H54 (cell line): ENCODE measurements at regions not wholly inside any gene's neighbourhood (a gene's known extent, or its start where the extent isn't known, plus 50 kb on each side); places are given as distances from the start of the nearest gene placed in this dataset.

Experiments used
- DNase-seq: peaks from one replicate; pipeline ENCODE4 v3.0.0; 2011; ENCODE audit warnings: low spot score, mixed read lengths; ENCODE audit not compliant: insufficient read length
- FAIRE-seq: peaks from 3 replicates; lab custom pipeline; 2011; peaks lifted over from hg19 to GRCh38; lab: Jason Lieb, UNC
- POLR2A ChIP-seq: IDR thresholded peaks from 2 replicates; pipeline ENCODE4 v1.6.1; 2011; ENCODE audit warnings: low read depth, mild to moderate bottlenecking, low read length

- FAIRE-seq (no peak), DNase-seq (no peak)
- no peak for TF ChIP-seq POLR2A
These were observed 58.3 kb downstream of the CXCL12 start for GRCh38 chr10:44326474-44327030.

DNA sequence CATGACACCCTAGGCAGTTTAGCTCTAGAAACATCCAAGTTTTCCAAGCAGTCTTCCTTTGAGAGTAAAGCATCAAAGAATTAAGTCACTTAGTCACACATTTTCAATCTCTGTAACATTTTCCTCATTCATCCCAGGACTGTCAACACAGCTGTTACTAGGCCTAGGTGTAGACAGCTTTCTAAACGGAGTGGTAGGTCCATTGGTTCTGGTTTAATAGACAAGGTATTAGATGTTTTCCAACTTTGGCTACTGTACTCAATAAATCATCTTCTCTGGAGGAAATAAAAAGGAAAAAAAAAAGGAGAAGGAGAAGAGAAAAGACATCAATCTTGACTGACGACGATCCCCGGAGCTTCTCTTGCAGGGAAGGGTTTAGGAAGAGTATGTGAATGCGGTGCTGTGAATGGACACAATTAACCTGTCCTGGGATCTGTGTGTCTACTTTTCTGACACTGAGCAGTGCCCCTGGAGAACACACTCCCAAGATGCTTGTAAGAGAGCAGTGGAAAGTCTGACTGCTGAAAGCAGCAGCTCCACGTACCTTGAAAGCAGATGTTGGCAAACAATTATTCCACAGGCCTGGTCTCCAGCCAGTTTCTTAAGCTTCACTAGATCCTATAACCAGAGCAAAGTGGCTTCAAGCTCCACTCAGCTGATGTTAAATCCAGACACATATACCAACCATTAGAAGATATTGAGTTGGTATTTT lies 59.1 kb downstream of the CXCL12 start:
- no peak for FAIRE-seq
- no peak for DNase-seq
- no peak for TF ChIP-seq POLR2A

- no peak for TF ChIP-seq POLR2A
- DNase-seq (no peak), FAIRE-seq (no peak)
These were observed 59.7 kb downstream of the CXCL12 start for GRCh38 chr10:44325157-44325556.

GRCh38 chr10:44323838-44324237 lies 61.1 kb downstream of the CXCL12 start:
- no peak for FAIRE-seq
- no peak for DNase-seq
- no peak for TF ChIP-seq POLR2A

DNA sequence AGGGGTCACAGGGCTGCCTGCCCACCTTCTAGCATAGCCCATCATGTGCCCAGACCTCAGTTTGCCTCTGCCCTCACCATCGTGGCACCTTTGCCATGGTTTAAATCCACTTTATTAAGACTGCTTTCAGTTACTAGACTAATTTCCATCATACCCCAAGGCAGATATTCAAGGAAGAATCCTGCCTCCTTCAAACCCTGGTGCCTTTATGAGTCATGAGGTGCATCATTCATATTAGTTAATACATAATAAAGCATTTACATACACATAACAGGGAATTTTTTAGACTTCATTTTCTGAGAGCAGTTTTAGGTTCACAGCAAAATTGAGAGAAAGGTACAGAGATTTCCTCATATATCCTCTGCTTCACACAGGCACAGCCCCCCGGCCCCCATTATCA lies 62.8 kb downstream of the CXCL12 start:
- no peak for TF ChIP-seq POLR2A
- DNase-seq (no peak), FAIRE-seq (no peak)

DNA sequence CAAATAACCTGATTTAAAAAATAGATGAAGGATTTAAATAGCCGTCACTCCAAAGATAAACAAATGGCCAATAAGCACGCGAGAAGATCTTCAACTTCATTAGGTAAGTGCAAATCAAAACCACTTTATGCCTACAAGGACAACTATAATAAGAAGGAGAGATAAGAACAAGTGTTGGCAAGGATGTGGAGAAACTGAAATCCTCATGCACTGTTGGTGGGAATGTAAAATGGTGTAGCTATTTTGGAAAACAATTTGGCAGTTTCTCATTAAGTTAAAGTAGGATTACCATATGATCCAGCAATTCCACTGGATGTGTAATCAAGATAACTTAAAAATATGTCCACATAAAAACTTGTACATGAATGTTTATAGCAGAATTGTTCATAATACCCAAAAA lies 64.1 kb downstream of the CXCL12 start:
- DNase-seq = no peak
- FAIRE-seq = no peak
- TF ChIP-seq POLR2A = no peak

DNA sequence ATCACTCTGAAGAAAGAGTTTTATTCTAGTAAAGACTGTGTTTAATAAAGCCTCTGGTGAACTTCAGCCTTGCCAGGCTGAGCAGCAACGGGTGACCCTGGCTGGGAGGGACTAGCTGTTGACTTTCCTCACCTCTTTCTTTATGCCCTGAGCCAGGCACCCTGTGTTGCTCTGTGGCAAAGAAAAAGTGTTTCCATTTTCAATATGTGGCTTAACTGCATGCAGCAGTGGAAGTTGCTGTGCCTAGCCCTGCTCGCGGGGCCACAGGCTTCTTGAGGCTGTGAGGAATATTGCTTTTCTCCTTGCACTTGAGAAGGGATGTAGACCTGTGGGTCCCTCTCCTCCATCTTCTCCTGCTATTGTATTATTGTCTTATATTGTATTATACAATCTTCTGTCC lies 67.0 kb downstream of the CXCL12 start:
- no peak for DNase-seq
- no peak for FAIRE-seq
- TF ChIP-seq POLR2A = no peak

GRCh38 chr10:44316922-44317215 lies 68.0 kb downstream of the CXCL12 start:
- FAIRE-seq (no peak), DNase-seq (no peak)
- no peak for TF ChIP-seq POLR2A

DNA sequence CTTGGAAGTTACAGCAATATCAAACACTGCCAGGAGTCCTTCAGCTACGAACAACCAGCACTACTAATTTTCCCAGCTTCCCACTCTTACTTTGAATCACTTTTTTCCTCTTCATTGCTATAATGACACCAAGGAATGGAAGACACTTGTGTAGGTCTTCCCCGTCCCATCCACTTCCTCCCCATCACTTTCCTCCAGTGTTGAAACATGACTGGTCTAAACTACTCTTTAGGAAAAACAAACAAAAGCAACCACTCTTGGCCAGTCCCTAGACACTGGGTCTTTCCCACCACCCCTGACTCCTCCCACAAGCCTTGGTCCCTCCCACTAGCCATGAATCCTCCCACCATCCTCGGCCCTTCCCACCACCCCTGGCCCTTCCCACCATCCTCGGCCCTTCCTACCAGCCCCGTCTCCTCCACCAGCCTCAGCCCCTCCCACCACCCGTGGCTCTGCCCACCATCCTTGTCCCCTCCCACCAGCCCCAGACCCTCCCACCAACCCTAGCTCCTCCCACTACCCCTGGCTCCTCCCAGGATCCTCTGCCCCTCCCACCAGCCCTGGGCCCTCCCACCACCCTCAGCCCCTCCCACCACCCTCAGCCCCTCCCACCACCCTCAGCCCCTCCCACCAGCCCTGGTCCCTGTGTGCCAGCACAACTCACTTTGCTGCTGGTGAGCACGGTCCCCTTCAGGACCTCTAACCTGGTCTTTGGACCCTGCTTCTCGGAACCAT lies 68.5 kb downstream of the CXCL12 start:
- DNase-seq (peak; percentile 16), FAIRE-seq (no peak)
- no peak for TF ChIP-seq POLR2A

- no peak for FAIRE-seq
- DNase-seq = no peak
- no peak for TF ChIP-seq POLR2A
These were observed 70.0 kb downstream of the CXCL12 start for GRCh38 chr10:44314802-44315460.

DNA sequence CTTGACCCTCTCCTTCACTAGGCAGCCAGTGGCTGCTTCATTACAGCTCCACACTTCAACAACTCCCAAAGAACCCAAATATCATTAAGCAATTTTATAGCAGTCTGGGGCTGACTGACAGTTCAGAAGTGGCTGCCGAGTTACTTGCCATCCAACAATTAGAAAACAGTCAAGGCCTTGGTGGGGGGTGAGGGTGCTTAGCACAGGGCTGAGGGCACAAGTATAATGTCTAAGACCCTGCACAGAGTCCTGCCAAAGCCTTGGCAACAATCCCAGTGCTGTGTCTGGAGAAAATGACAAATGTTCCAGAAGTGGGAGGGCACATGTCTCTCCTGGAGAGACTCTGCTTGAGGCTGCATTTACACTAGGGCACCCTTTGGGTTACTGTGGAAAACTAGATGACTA lies 71.1 kb downstream of the CXCL12 start:
- FAIRE-seq (no peak), DNase-seq (no peak)
- no peak for TF ChIP-seq POLR2A

- no peak for TF ChIP-seq POLR2A
- DNase-seq = no peak
- FAIRE-seq = no peak
These were observed 72.5 kb downstream of the CXCL12 start for GRCh38 chr10:44312401-44312800.

GRCh38 chr10:44311563-44312051 lies 73.3 kb downstream of the CXCL12 start:
- no peak for TF ChIP-seq POLR2A
- DNase-seq = no peak
- FAIRE-seq = no peak
